Epithelial cell of esophagus (primary cell): ENCODE measurements at regions not wholly inside any gene's neighbourhood (a gene's known extent, or its start where the extent isn't known, plus 50 kb on each side); places are given as distances from the start of the nearest gene placed in this dataset.
A peak's percentile ranks its signal among the peaks of the same experiment; 100 is the strongest.

Experiments used
- DNase-seq: peaks from one replicate; pipeline ENCODE4 v3.0.0; 2010; ENCODE audit warnings: low read depth
- H3K4me3 ChIP-seq: 2 replicates; pipeline ENCODE4 v1.5.1; 2011; ENCODE audit warnings: mild to moderate bottlenecking, low read length, control low read depth
- TF ChIP-seq, protein P1 (sequence below): IDR thresholded peaks from 2 replicates; pipeline ENCODE4 v1.5.1; 2011; ENCODE audit warnings: low read depth, mild to moderate bottlenecking, low read length, control low read depth, inconsistent platforms; ENCODE audit not compliant: insufficient read depth; ENCODE audit errors: missing control alignments

DNA sequence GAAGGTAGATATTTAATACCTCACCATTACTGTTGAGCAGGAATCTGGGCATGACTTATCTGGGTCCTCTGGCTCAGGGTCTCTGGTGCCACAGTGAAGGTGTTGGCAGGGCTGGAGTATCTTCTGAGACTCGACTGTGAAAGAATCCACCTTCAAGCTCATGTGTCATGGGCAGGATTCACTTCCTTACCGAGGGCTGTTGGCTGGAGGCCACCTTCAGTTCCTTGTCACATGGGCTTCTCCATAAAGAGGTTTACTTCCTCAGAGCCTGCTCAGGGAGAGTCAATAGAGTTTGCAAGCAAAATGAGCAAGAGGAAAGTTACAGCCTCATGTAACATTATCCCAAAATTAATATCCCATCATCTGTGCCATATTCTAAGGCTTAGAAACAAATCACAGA, 459.5 kb downstream of the NR2F2 start:
- no peak overlapping the region for H3K4me3 ChIP-seq
- DNase-seq, result peak; percentile 1
- TF ChIP-seq, protein P1, sequence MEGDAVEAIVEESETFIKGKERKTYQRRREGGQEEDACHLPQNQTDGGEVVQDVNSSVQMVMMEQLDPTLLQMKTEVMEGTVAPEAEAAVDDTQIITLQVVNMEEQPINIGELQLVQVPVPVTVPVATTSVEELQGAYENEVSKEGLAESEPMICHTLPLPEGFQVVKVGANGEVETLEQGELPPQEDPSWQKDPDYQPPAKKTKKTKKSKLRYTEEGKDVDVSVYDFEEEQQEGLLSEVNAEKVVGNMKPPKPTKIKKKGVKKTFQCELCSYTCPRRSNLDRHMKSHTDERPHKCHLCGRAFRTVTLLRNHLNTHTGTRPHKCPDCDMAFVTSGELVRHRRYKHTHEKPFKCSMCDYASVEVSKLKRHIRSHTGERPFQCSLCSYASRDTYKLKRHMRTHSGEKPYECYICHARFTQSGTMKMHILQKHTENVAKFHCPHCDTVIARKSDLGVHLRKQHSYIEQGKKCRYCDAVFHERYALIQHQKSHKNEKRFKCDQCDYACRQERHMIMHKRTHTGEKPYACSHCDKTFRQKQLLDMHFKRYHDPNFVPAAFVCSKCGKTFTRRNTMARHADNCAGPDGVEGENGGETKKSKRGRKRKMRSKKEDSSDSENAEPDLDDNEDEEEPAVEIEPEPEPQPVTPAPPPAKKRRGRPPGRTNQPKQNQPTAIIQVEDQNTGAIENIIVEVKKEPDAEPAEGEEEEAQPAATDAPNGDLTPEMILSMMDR, result no peak

DNA sequence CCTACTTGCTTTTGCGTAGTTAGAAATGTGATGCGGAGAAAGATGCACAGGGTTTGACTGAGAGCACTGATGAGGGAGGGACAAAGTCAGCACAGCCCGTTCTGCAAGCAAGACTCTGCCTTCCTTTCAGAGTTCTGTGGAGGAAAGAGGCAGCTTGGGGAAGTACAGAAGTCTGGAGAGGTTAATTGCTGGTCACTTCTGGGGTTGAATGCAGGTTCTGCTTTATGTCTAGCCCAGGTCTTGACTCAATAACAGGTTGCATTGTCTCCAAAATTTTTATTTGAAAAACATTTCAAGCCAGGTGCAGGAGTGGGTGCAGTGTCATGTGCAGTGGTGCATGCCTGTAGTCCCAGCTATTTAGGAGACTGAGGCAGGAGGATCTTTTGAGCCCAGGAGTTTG, 461.7 kb downstream of the NR2F2 start:
- no peak for DNase-seq
- TF ChIP-seq, protein P1, result no peak
- H3K4me3 ChIP-seq, result no peak overlapping the region

DNA sequence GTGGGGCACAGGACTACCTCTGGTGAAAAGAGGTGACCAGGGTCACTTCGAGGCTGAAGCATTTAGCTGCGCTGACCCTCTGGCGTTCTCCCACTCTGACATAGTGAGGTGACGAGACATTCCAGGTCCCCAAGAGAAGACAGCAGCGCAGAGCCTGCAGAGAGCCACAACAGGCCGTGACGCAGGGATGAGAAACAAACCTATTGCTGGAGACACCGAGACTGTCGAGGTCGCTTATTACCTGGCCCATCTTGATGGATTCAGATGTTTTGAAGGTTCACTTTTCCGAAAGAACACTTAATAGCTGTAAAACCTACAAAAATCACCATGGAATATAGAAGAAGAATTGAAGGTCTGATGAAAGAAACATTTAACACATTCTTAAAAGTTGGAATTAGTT, 466.3 kb downstream of the NR2F2 start:
- TF ChIP-seq, protein P1, result no peak
- DNase-seq, result no peak
- no peak overlapping the region for H3K4me3 ChIP-seq

DNA sequence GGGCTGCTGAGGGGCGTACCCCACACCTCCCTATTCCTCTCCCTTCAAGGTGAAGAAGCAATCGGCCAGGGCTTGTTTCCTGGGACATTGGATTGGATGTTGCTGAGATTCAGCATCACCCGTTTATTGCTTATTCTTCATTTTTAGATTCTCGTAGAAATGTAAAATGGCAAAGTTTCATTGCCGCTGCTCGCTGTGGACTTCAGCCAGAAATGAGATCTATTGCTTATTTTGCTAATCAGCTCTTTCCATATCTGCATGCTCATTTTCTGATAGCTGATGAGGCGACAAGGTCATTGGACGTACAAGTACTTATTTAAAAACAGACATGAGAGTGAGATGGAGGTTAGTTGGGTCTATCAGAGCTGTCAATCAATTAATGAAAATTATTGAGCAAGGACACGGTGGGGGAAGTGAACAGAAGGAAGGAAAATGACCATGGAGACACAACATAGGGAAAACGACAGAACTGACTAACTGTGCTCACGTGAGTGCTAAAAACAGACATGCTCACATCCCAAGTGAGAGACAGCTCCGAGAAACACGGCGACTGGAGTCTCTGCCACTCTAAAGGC, 471.2 kb downstream of the NR2F2 start:
- H3K4me3 ChIP-seq, result no peak overlapping the region
- TF ChIP-seq, protein P1, result no peak
- DNase-seq, result no peak

DNA sequence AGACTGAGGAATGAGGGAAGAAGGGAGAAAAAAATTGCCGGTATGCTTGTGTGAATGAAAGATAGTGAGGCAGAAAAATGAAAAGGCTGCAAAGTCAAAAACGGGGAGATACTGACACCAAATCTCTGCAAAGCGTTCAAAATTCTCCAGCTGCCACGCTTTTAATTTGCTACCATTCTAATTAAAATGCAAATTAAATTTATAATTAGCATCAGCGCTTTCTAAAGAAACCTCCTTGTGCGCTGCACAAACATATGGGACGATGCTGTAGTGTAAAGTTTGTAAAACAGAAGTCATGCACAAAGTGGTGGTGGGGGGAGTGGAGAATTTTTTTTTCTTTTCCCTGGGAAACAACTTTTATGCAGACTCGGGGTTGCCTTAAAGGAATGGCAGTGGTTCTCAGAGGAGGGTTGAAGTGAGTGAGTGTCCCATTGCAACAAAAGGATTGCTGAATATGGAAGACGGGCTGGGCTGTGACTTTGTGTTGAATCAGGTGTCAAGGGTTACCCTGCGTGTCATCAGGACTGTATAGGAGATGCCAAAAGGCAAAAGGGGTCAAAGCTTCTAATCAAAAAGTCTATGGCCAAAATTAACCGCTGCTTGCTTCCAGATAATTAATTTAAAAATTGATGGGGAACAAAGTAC, 472.2 kb downstream of the NR2F2 start:
- no peak overlapping the region for H3K4me3 ChIP-seq
- TF ChIP-seq, protein P1, result no peak

DNA sequence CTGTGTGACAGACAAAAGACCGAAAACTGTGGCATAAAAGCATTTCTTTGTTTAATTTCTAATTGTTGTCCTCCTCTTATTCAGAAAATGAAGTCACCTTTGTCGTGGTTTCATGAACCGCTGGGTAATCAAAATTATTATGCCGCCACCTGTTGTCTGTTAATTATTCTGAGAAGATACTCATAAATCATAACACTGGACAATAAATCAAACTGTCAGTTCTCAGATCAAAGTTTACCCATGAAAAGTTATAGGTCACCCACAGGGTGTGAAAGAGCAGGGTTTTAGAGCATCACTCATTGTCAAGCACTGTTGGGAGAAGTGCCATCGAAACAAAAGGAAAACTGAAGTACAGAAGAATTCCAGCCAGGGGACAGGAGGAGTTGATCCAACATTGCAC, 474.3 kb downstream of the NR2F2 start:
- no peak overlapping the region for H3K4me3 ChIP-seq
- no peak for DNase-seq
- TF ChIP-seq, protein P1, result no peak

More for the DNA sequence above, 472.2 kb downstream of the NR2F2 start:
- DNase-seq, result no peak

DNA sequence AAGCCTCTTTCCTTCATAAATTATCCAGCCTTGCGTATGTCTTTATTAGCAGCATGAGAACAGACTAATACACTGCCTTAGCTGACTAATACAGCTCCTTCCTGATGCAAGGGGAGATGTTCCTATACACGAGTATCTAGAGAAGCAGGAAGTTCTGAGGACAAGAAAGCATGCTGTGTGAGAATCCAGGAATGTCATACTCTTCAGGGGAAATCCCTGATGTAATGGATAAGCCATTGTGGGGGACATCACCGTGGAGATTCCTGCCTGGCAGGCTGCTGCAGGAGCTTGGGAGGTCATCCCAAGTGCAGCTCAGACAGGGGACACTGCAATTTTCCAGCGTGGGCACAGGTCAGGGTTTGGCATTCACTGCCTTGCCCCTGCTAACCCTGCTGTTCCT, 476.9 kb downstream of the NR2F2 start:
- TF ChIP-seq, protein P1, result no peak
- no peak overlapping the region for H3K4me3 ChIP-seq
- DNase-seq, result peak; percentile 3
